Eye (tissue), 1 donor: ENCODE measurements at regions not wholly inside any gene's neighbourhood (a gene's known extent, or its start where the extent isn't known, plus 50 kb on each side); places are given as distances from the start of the nearest gene placed in this dataset.
"Not testable (repeated sequence)": the region's sequence is repeated elsewhere in the genome, so short reads cannot be mapped to it uniquely, and the experiment has no call there.

Experiments
- DNase-seq: peaks from one replicate; pipeline ENCODE4 v3.0.0-alpha.2; 2015

GRCh38 chr4:29966386-29966785 lies 753.8 kb upstream of the PCDH7 start:
- DNase-seq = no peak

GRCh38 chr4:29970626-29971025 lies 749.5 kb upstream of the PCDH7 start:
- no peak for DNase-seq

- peak; percentile 6 for DNase-seq
Observed at GRCh38 chr4:29972121-29972520, 748.0 kb upstream of the PCDH7 start.

- no peak for DNase-seq
Observed at GRCh38 chr4:29983890-29984289, 736.3 kb upstream of the PCDH7 start.

GRCh38 chr4:30001628-30002027 lies 718.5 kb upstream of the PCDH7 start:
- DNase-seq = no peak

- DNase-seq = no peak
Observed at GRCh38 chr4:30002341-30002740, 717.8 kb upstream of the PCDH7 start.

- no peak for DNase-seq
Observed at GRCh38 chr4:30005995-30006394, 714.2 kb upstream of the PCDH7 start.

GRCh38 chr4:30024526-30024925 lies 695.6 kb upstream of the PCDH7 start:
- DNase-seq = no peak

GRCh38 chr4:30028826-30029225 lies 691.3 kb upstream of the PCDH7 start:
- no peak for DNase-seq

- DNase-seq = no peak
Observed at GRCh38 chr4:30056016-30056766, 664.0 kb upstream of the PCDH7 start.

GRCh38 chr4:30068234-30068633 lies 651.9 kb upstream of the PCDH7 start:
- DNase-seq = no peak

GRCh38 chr4:30073011-30073710 lies 647.0 kb upstream of the PCDH7 start:
- no peak for DNase-seq

GRCh38 chr4:30092420-30093128 lies 627.6 kb upstream of the PCDH7 start:
- not testable (repeated sequence) for DNase-seq

GRCh38 chr4:30094887-30095286 lies 625.3 kb upstream of the PCDH7 start:
- no peak for DNase-seq

GRCh38 chr4:30103455-30103854 lies 616.7 kb upstream of the PCDH7 start:
- no peak for DNase-seq

GRCh38 chr4:30116401-30116800 lies 603.8 kb upstream of the PCDH7 start:
- DNase-seq = peak; percentile 3

GRCh38 chr4:30117433-30117832 lies 602.7 kb upstream of the PCDH7 start:
- no peak for DNase-seq

- DNase-seq = peak; percentile 6
Observed at GRCh38 chr4:30122711-30123110, 597.5 kb upstream of the PCDH7 start.

GRCh38 chr4:30124621-30125020 lies 595.5 kb upstream of the PCDH7 start:
- not testable (repeated sequence) for DNase-seq

GRCh38 chr4:30125868-30126267 lies 594.3 kb upstream of the PCDH7 start:
- no peak for DNase-seq

- no peak for DNase-seq
Observed at GRCh38 chr4:30126351-30126750, 593.8 kb upstream of the PCDH7 start.

- DNase-seq = not testable (repeated sequence)
Observed at GRCh38 chr4:30148828-30149227, 571.3 kb upstream of the PCDH7 start.

GRCh38 chr4:30149539-30149938 lies 570.6 kb upstream of the PCDH7 start:
- not testable (repeated sequence) for DNase-seq

GRCh38 chr4:30153427-30153826 lies 566.7 kb upstream of the PCDH7 start:
- DNase-seq = no peak
